ENCODE measurements at regions not wholly inside any gene's neighbourhood (a gene's known extent, or its start where the extent isn't known, plus 50 kb on each side); places are given as distances from the start of the nearest gene placed in this dataset.

GRCh38 chr15:38038659-38039442, 104.4 kb downstream of the TMCO5A start:
- Histone ChIP-seq H3K27ac (ENCODE audit: insufficient read depth, low read depth, low read length) (no peak overlapping the region), H2AFZ (ENCODE audit: low read depth, low read length) (no peak overlapping the region), H3K4me2 (ENCODE audit: insufficient read depth, low read length) (no peak overlapping the region), H3K36me3 (ENCODE audit: control insufficient read depth in 2 of 2, extremely low read depth in 1 of 2, insufficient read depth in 2 of 2, low read length in 2 of 2) (no peaks in the 10 kb centered on the region), H4K20me1 (replicated peaks; ENCODE audit: control insufficient read depth, extremely low read depth, insufficient read depth, low read length) (no peaks in the 10 kb centered on the region), H3K9me1 (replicated peaks; ENCODE audit: control insufficient read depth, extremely low read depth, insufficient read depth, low read length) (no peaks in the 10 kb centered on the region), H3K9ac (replicated peaks; ENCODE audit: extremely low read depth, insufficient read depth, low read length) (no peak overlapping the region), H3K27me3 (ENCODE audit: control insufficient read depth in 2 of 2, insufficient read depth in 2 of 2, low read length in 2 of 2) (no peaks in the 10 kb centered on the region), H3K4me3 (replicated peaks in 1 of 3; ENCODE audit: insufficient read depth in 1 of 3, low read depth in 1 of 3, low read length in 3 of 3) (no peak overlapping the region), H3K4me1 (ENCODE audit: control insufficient read depth, extremely low read depth, insufficient read depth, low read length) (peaks cover 32% of the 10 kb centered on the region), H3K9me3 (replicated peaks; ENCODE audit: control insufficient read depth, insufficient read depth, low read length) (no peaks in the 10 kb centered on the region), H3K79me2 (ENCODE audit: control insufficient read depth, insufficient read depth, low read length) (no peaks in the 10 kb centered on the region)
- no peak for FAIRE-seq
- BruUV-seq (replicated peaks): no TSS peak
- TF ChIP-seq EZH2 (IDR thresholded peaks at IDR 0.05; ENCODE audit: borderline replicate concordance, low read depth, low read length, severe bottlenecking): no peak
- TF ChIP-seq FOS (IDR thresholded peaks at IDR 0.05; ENCODE audit: borderline replicate concordance, insufficient read depth, low read length): peak; percentile 43
- TF ChIP-seq, protein P1, sequence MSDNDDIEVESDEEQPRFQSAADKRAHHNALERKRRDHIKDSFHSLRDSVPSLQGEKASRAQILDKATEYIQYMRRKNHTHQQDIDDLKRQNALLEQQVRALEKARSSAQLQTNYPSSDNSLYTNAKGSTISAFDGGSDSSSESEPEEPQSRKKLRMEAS (IDR thresholded peaks at IDR 0.05; ENCODE audit: insufficient read depth, insufficient read length): no peak
- dilution Hi-C loops (cut with MboI; ENCODE audit: extremely low pct_ligation_motif_present, low sequenced_read_pairs): no loop called here
- POLR2A ChIA-PET: no interaction called here
- no peak for DNase-seq (ENCODE audit: low read depth, low spot score)
- intact Hi-C loops (cut with micrococcal nuclease): no loop called here
- CTCF ChIA-PET: interaction anchor here (1.7 to 2.2 kb wide), 2 partner anchors 11 to 15 kb away, joined by 4 to 8 read pairs; no protein-coding TSS in a partner anchor

- Histone ChIP-seq H2AFZ (ENCODE audit: low read depth, low read length) (no peak overlapping the region), H3K9me1 (replicated peaks; ENCODE audit: control insufficient read depth, extremely low read depth, insufficient read depth, low read length) (no peaks in the 10 kb centered on the region), H3K4me2 (ENCODE audit: insufficient read depth, low read length) (no peak overlapping the region), H3K9me3 (replicated peaks; ENCODE audit: control insufficient read depth, insufficient read depth, low read length) (no peaks in the 10 kb centered on the region), H4K20me1 (replicated peaks; ENCODE audit: control insufficient read depth, extremely low read depth, insufficient read depth, low read length) (no peaks in the 10 kb centered on the region), H3K27ac (ENCODE audit: insufficient read depth, low read depth, low read length) (no peak overlapping the region), H3K4me1 (ENCODE audit: control insufficient read depth, extremely low read depth, insufficient read depth, low read length) (peaks cover 29% of the 10 kb centered on the region), H3K79me2 (ENCODE audit: control insufficient read depth, insufficient read depth, low read length) (no peaks in the 10 kb centered on the region), H3K27me3 (ENCODE audit: control insufficient read depth in 2 of 2, insufficient read depth in 2 of 2, low read length in 2 of 2) (no peaks in the 10 kb centered on the region), H3K36me3 (ENCODE audit: control insufficient read depth in 2 of 2, extremely low read depth in 1 of 2, insufficient read depth in 2 of 2, low read length in 2 of 2) (no peaks in the 10 kb centered on the region), H3K4me3 (replicated peaks in 1 of 3; ENCODE audit: insufficient read depth in 1 of 3, low read depth in 1 of 3, low read length in 3 of 3) (no peak overlapping the region), H3K9ac (replicated peaks; ENCODE audit: extremely low read depth, insufficient read depth, low read length) (no peak overlapping the region)
- ChIA-PET CTCF (interaction anchor here (2.2 kb wide), 1 partner anchor 10 kb away, joined by 8 read pairs; no protein-coding TSS in a partner anchor), POLR2A (no interaction called here)
- dilution Hi-C loops (cut with MboI; ENCODE audit: extremely low pct_ligation_motif_present, low sequenced_read_pairs): no loop called here
- TF ChIP-seq POLR2AphosphoS5 (IDR thresholded peaks at IDR 0.05; ENCODE audit: insufficient read depth, low read depth, low read length) (no peak), EZH2 (IDR thresholded peaks at IDR 0.05; ENCODE audit: borderline replicate concordance, low read depth, low read length, severe bottlenecking) (no peak), FOS (IDR thresholded peaks at IDR 0.05; ENCODE audit: borderline replicate concordance, insufficient read depth, low read length) (no peak), JUN (IDR thresholded peaks at IDR 0.05; ENCODE audit: borderline replicate concordance, insufficient read depth, insufficient read length, low read depth) (no peak), POLR2A (IDR thresholded peaks at IDR 0.05; ENCODE audit: low read depth, low read length) (no peak), GATA2 (IDR thresholded peaks at IDR 0.05; ENCODE audit: insufficient read depth, insufficient read length, low read depth, low read length) (no peak), MYC (IDR thresholded peaks at IDR 0.05; ENCODE audit: low read depth, low read length) (no peak)
- TF ChIP-seq, protein P2, sequence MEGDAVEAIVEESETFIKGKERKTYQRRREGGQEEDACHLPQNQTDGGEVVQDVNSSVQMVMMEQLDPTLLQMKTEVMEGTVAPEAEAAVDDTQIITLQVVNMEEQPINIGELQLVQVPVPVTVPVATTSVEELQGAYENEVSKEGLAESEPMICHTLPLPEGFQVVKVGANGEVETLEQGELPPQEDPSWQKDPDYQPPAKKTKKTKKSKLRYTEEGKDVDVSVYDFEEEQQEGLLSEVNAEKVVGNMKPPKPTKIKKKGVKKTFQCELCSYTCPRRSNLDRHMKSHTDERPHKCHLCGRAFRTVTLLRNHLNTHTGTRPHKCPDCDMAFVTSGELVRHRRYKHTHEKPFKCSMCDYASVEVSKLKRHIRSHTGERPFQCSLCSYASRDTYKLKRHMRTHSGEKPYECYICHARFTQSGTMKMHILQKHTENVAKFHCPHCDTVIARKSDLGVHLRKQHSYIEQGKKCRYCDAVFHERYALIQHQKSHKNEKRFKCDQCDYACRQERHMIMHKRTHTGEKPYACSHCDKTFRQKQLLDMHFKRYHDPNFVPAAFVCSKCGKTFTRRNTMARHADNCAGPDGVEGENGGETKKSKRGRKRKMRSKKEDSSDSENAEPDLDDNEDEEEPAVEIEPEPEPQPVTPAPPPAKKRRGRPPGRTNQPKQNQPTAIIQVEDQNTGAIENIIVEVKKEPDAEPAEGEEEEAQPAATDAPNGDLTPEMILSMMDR (IDR thresholded peaks at IDR 0.05; ENCODE audit: extremely low read depth in 1 of 2, insufficient read depth in 1 of 2, low read depth in 1 of 2, low read length in 2 of 2): no peak
- TF ChIP-seq, protein P1 (IDR thresholded peaks at IDR 0.05; ENCODE audit: insufficient read depth, insufficient read length): no peak
- FAIRE-seq: no peak
- intact Hi-C loops (cut with micrococcal nuclease): no loop called here
- no TSS peak for BruUV-seq (replicated peaks)
- DNase-seq (ENCODE audit: low read depth, low spot score): no peak
These were observed 106.2 kb downstream of the TMCO5A start for GRCh38 chr15:38040615-38041014.

Data from endothelial cell of umbilical vein (primary cell).